HEK293 (cell line): ENCODE measurements at regions not wholly inside any gene's neighbourhood (a gene's known extent, or its start where the extent isn't known, plus 50 kb on each side); places are given as distances from the start of the nearest gene placed in this dataset.

Source experiments
- CTCF ChIA-PET: fragments of 350-600 bp; formaldehyde crosslinking; extraction: SDS; loops from one replicate; lab custom pipeline; 2021; ENCODE audit warnings: antibody characterized with exemption; lab: Yijun Ruan, JAX
- POLR2A ChIA-PET: fragments of 300-600 bp; formaldehyde crosslinking; extraction: SDS; loops from one replicate; lab custom pipeline; 2020; ENCODE audit warnings: antibody characterized with exemption, inconsistent platforms; lab: Yijun Ruan, JAX
- H3K27ac ChIP-seq: fragments of 200-500 bp; sonication (Bioruptor generic); 2 replicates; pipeline ENCODE4 v1.5.1; 2014; ENCODE audit warnings: low read depth, low read length, control low read depth, inconsistent platforms; ENCODE audit errors: extremely low read depth
- H3K36me3 ChIP-seq, 2 experiments: fragments of 200-500 bp in 1 of 2; sonication (Bioruptor generic) in 1 of 2; 1 replicate in 1 of 2; 2 replicates in 1 of 2; pipeline ENCODE4 v1.5.1; 2014 to 2017; ENCODE audit warnings: inconsistent platforms in 2 of 2, low read length in 2 of 2; ENCODE audit not compliant: control insufficient read depth in 2 of 2, insufficient read depth in 1 of 2
- H3K4me1 ChIP-seq: fragments of 200-500 bp; sonication (Bioruptor generic); 2 replicates; pipeline ENCODE4 v1.5.1; 2014; ENCODE audit warnings: mild to moderate bottlenecking, low read length, inconsistent platforms; ENCODE audit not compliant: control insufficient read depth, insufficient read depth
- H3K4me3 ChIP-seq: 2 replicates; pipeline ENCODE4 v1.5.1; 2011; ENCODE audit warnings: low read depth, mild to moderate bottlenecking, control low read depth, low read length, moderate library complexity
- H3K9me3 ChIP-seq: fragments of 200-500 bp; sonication (Bioruptor generic); 2 replicates; pipeline ENCODE4 v1.5.1; 2014; ENCODE audit warnings: low read depth, low read length, inconsistent platforms; ENCODE audit not compliant: control insufficient read depth, insufficient read depth
- BCL11B ChIP-seq: fragments of 450-650 bp; formaldehyde crosslinking; IDR thresholded peaks from 2 replicates; pipeline ENCODE4 v1.5.1; 2016; ENCODE audit warnings: low read depth, missing biosample characterization, missing genetic modification characterization
- MEIS1 ChIP-seq: sonication (generic); formaldehyde crosslinking; IDR thresholded peaks from 2 replicates; pipeline ENCODE4 v1.8.1; 2022; ENCODE audit warnings: missing genetic modification reagents, mild to moderate bottlenecking, borderline replicate concordance
- MZF1 ChIP-seq: fragments of 450-650 bp; formaldehyde crosslinking; IDR thresholded peaks from 2 replicates; pipeline ENCODE4 v1.5.1; 2017; ENCODE audit warnings: missing biosample characterization, missing genetic modification characterization, borderline replicate concordance
- PRDM1 ChIP-seq: fragments of 450-650 bp; formaldehyde crosslinking; IDR thresholded peaks from 2 replicates; pipeline ENCODE4; 2016; ENCODE audit warnings: missing biosample characterization, missing genetic modification characterization
- SALL2 ChIP-seq: fragments of 450-650 bp; formaldehyde crosslinking; IDR thresholded peaks from 2 replicates; pipeline ENCODE4 v1.5.0; 2017; ENCODE audit warnings: missing biosample characterization, mild to moderate bottlenecking, missing genetic modification characterization, borderline replicate concordance
- SCRT2 ChIP-seq: fragments of 450-650 bp; formaldehyde crosslinking; IDR thresholded peaks from 2 replicates; pipeline ENCODE4 v1.5.1; 2016; ENCODE audit warnings: missing biosample characterization, missing genetic modification characterization
- SETDB1 ChIP-seq: IDR thresholded peaks from one replicate; pipeline ENCODE4 v1.6.1; 2017; ENCODE audit warnings: mild to moderate bottlenecking, low read length, moderate library complexity, mixed read lengths; ENCODE audit not compliant: insufficient read length
- SP2 ChIP-seq: fragments of 450-650 bp; formaldehyde crosslinking; IDR thresholded peaks from 2 replicates; pipeline ENCODE4 v1.5.1; 2016; ENCODE audit warnings: missing biosample characterization, missing genetic modification characterization
- ZBTB48 ChIP-seq: fragments of 450-650 bp; formaldehyde crosslinking; IDR thresholded peaks from 2 replicates; pipeline ENCODE4 v1.5.1; 2016; ENCODE audit warnings: missing biosample characterization, missing genetic modification characterization
- ZFHX2 ChIP-seq: fragments of 450-650 bp; formaldehyde crosslinking; conservative IDR thresholded peaks from 2 replicates; pipeline ENCODE4 v1.5.1; 2016; ENCODE audit warnings: missing biosample characterization, missing genetic modification characterization
- ZNF10 ChIP-seq: fragments of 450-650 bp; formaldehyde crosslinking; IDR thresholded peaks from 2 replicates; pipeline ENCODE4 v1.5.1; 2017; ENCODE audit warnings: missing biosample characterization, missing genetic modification characterization
- ZNF121 ChIP-seq: fragments of 450-650 bp; formaldehyde crosslinking; IDR thresholded peaks from 2 replicates; pipeline ENCODE4 v1.5.1; 2016; ENCODE audit warnings: missing biosample characterization, missing genetic modification characterization
- ZNF184 ChIP-seq: fragments of 450-650 bp; IDR thresholded peaks from 2 replicates; pipeline ENCODE4 v1.5.1; 2018; ENCODE audit warnings: missing biosample characterization, mild to moderate bottlenecking, missing genetic modification characterization
- ZNF23 ChIP-seq: fragments of 450-650 bp; formaldehyde crosslinking; IDR thresholded peaks from 2 replicates; pipeline ENCODE4 v1.5.1; 2016; ENCODE audit warnings: missing biosample characterization, missing genetic modification characterization, borderline replicate concordance
- ZNF341 ChIP-seq: fragments of 450-650 bp; formaldehyde crosslinking; IDR thresholded peaks from 2 replicates; pipeline ENCODE4; 2016; ENCODE audit warnings: low read depth, missing biosample characterization, missing genetic modification characterization
- ZNF423 ChIP-seq: fragments of 450-650 bp; formaldehyde crosslinking; IDR thresholded peaks from 2 replicates; pipeline ENCODE4 v1.5.1; 2016; ENCODE audit warnings: missing biosample characterization, missing genetic modification characterization
- ZNF449 ChIP-seq: fragments of 450-650 bp; formaldehyde crosslinking; IDR thresholded peaks from 2 replicates; pipeline ENCODE4 v1.5.1; 2017; ENCODE audit warnings: missing biosample characterization, mild to moderate bottlenecking, missing genetic modification characterization, moderate library complexity
- ZNF548 ChIP-seq: fragments of 450-650 bp; formaldehyde crosslinking; IDR thresholded peaks from 2 replicates; pipeline ENCODE4 v1.5.1; 2016; ENCODE audit warnings: missing biosample characterization, missing genetic modification characterization
- ZNF555 ChIP-seq: fragments of 450-650 bp; formaldehyde crosslinking; conservative IDR thresholded peaks from 2 replicates; pipeline ENCODE4 v1.5.1; 2017; ENCODE audit warnings: missing biosample characterization, mild to moderate bottlenecking, missing genetic modification characterization, inconsistent platforms
- ZNF626 ChIP-seq: fragments of 450-650 bp; sonication (Bioruptor Pico); formaldehyde crosslinking; IDR thresholded peaks from 2 replicates; pipeline ENCODE4 v1.5.1; 2018; ENCODE audit warnings: missing biosample characterization, missing genetic modification characterization, inconsistent platforms
- ZNF658 ChIP-seq: fragments of 450-650 bp; formaldehyde crosslinking; IDR thresholded peaks from 2 replicates; pipeline ENCODE4; 2016; ENCODE audit warnings: missing biosample characterization, missing genetic modification characterization
- ZSCAN5A ChIP-seq: fragments of 450-650 bp; formaldehyde crosslinking; IDR thresholded peaks from 2 replicates; pipeline ENCODE4 v1.5.1; 2016; ENCODE audit warnings: missing biosample characterization, missing genetic modification characterization
- TF ChIP-seq, protein P1 (sequence below): fragments of 450-650 bp; formaldehyde crosslinking; IDR thresholded peaks from 2 replicates; pipeline ENCODE4; 2016; ENCODE audit warnings: missing biosample characterization, missing genetic modification characterization
- TF ChIP-seq, protein P2 (sequence below): fragments of 450-650 bp; formaldehyde crosslinking; IDR thresholded peaks from 2 replicates; pipeline ENCODE4 v1.5.1; 2017; ENCODE audit warnings: missing biosample characterization, missing genetic modification characterization

- peaks cover 17% of the 10 kb centered on the region for H3K4me1 ChIP-seq
- H3K9me3 ChIP-seq, result no peaks in the 10 kb centered on the region
- CTCF ChIA-PET, result no interaction called here
- no peak overlapping the region for H3K27ac ChIP-seq
- no peak overlapping the region for H3K4me3 ChIP-seq
- H3K36me3 ChIP-seq, result no peaks in the 10 kb centered on the region
- TF ChIP-seq, protein P1, sequence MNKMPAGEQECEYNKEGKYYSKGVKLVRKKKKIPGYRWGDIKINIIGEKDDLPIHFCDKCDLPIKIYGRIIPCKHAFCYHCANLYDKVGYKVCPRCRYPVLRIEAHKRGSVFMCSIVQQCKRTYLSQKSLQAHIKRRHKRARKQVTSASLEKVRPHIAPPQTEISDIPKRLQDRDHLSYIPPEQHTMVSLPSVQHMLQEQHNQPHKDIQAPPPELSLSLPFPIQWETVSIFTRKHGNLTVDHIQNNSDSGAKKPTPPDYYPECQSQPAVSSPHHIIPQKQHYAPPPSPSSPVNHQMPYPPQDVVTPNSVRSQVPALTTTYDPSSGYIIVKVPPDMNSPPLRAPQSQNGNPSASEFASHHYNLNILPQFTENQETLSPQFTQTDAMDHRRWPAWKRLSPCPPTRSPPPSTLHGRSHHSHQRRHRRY (tag by site-specific recombination), result no peak
- TF ChIP-seq ZNF423 (tag by site-specific recombination) (no peak), SCRT2 (tag by site-specific recombination) (no peak)
- POLR2A ChIA-PET, result no interaction called here
Measured at GRCh38 chr6:56835612-56836011, 119.3 kb upstream of the BEND6 start.

- POLR2A ChIA-PET, result interaction anchor here (0.7 kb wide), 1 partner anchor 1127 kb away, joined by 3 read pairs; no protein-coding TSS in a partner anchor
- H3K27ac ChIP-seq, result no peak overlapping the region
- H3K36me3 ChIP-seq, result no peaks in the 10 kb centered on the region
- peak; percentile 76; the same call in 1 of the 2 replicates for TF ChIP-seq ZNF121 (tag by site-specific recombination)
- no peak for TF ChIP-seq ZBTB48 (tag by site-specific recombination)
- CTCF ChIA-PET, result interaction anchor here (1.5 kb wide), 1 partner anchor 17 kb away, joined by 6 read pairs; no protein-coding TSS in a partner anchor
- H3K4me3 ChIP-seq, result no peak overlapping the region
- peaks cover 16% of the 10 kb centered on the region for H3K4me1 ChIP-seq
- no peaks in the 10 kb centered on the region for H3K9me3 ChIP-seq
Measured at GRCh38 chr6:56833873-56834272, 121.0 kb upstream of the BEND6 start.

- H3K9me3 ChIP-seq, result no peaks in the 10 kb centered on the region
- H3K4me3 ChIP-seq, result no peak overlapping the region
- no peaks in the 10 kb centered on the region for H3K36me3 ChIP-seq
- ChIA-PET CTCF (no interaction called here), POLR2A (interaction anchor here (0.7 kb wide), 1 partner anchor 1126 kb away, joined by 3 read pairs; no protein-coding TSS in a partner anchor)
- TF ChIP-seq SALL2 (tag by site-specific recombination) (no peak), PRDM1 (tag by site-specific recombination) (peak; percentile 27; the same call in 1 of the 2 replicates), ZNF555 (tag by site-specific recombination) (no peak), SETDB1 (no peak), ZFHX2 (tag by site-specific recombination) (no peak)
- H3K4me1 ChIP-seq, result peaks cover 16% of the 10 kb centered on the region
- H3K27ac ChIP-seq, result no peak overlapping the region
Measured at GRCh38 chr6:56833127-56833791, 121.6 kb upstream of the BEND6 start.

DNA sequence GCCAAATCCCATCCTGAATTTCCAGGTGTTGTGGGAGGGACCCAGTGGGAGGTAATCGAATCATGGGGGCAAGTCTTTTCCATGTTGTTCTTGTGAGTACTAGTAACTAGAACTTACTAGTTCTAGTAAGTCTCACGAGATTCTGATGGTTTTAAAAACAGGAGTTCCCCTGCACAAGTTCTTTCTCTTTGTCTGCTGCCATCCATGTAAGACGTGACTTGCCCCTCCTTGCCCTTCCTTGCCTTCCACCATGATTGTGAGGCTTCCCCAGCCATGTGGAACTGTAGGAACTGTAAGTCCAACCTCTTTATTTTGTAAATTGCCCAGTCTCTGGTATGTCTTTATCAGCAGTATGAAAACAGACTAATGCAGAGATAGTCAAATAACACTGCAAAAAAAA, 122.7 kb upstream of the BEND6 start:
- Histone ChIP-seq H3K4me3 (no peak overlapping the region), H3K4me1 (peaks cover 6% of the 10 kb centered on the region), H3K27ac (no peak overlapping the region), H3K9me3 (no peaks in the 10 kb centered on the region), H3K36me3 (no peaks in the 10 kb centered on the region)
- CTCF ChIA-PET, result no interaction called here
- POLR2A ChIA-PET, result no interaction called here
- TF ChIP-seq, protein P2, sequence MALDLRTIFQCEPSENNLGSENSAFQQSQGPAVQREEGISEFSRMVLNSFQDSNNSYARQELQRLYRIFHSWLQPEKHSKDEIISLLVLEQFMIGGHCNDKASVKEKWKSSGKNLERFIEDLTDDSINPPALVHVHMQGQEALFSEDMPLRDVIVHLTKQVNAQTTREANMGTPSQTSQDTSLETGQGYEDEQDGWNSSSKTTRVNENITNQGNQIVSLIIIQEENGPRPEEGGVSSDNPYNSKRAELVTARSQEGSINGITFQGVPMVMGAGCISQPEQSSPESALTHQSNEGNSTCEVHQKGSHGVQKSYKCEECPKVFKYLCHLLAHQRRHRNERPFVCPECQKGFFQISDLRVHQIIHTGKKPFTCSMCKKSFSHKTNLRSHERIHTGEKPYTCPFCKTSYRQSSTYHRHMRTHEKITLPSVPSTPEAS (tag by site-specific recombination), result no peak
- TF ChIP-seq SP2 (no peak), ZNF23 (tag by site-specific recombination) (no peak), MZF1 (no peak), BCL11B (no peak), ZNF658 (no peak), MEIS1 (CRISPR knock-in tag) (no peak), ZSCAN5A (tag by site-specific recombination) (no peak), ZNF548 (tag by site-specific recombination) (no peak), ZNF449 (tag by site-specific recombination) (no peak), ZNF341 (no peak), ZNF626 (tag by site-specific recombination) (no peak), ZNF184 (tag by site-specific recombination) (no peak), ZNF10 (no peak)
